Fibroblast of skin of scalp (primary cell): ENCODE measurements at regions not wholly inside any gene's neighbourhood (a gene's known extent, or its start where the extent isn't known, plus 50 kb on each side); places are given as distances from the start of the nearest gene placed in this dataset.

ENCODE experiments used
- DNase-seq: peaks from one replicate; pipeline ENCODE4 v3.0.0-alpha.2; 2013

DNA sequence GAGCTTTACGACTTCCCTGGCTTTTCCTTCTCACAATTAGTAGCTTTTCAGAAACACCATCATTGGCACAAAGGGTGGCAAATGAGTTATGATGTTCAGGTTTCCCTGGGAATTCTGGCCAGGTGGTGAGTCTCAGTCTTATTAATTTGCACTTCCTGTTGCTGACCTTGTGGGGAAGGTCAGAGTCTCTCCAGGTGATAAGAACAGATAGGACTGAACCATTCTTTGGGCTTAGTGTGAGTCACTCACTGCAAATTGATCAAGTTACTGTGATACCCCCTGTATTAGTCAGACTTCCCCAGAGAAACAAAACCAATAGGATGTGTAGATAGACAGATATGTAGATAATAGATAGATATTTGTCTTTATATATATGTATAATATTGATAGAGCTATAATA is 53.8 kb upstream of the RANBP3L start:
- DNase-seq = no peak

- no peak for DNase-seq
These were observed 55.2 kb upstream of the RANBP3L start for GRCh38 chr5:36356915-36357314.

DNA sequence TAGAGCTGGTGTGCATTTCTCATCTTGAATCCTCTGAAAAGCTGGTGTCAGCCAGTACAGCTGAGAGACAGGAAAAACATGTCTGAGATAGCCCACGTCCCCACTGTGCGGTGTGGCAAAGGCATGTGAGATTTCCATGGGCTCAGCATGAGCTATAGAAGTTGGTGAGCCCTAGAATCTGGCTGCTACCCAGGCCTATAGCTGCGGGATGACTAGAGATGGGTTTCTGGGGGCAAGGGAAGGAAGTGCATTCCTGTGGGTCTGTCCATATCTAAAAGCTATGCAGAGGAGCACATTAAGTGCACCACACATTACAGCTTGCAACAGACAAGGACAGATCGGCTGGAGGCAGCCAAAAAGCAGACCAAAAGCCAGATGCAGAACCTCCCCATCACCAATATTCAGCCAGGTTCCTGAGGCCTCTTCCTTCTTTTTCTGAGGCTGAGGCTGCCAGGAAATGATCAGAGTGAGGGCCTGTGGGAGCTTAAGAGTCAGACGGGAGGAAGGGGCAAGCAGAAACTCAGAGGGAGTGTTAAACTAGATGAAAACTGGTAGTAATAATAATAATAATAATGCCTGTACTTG is 55.8 kb upstream of the RANBP3L start:
- peak; percentile 97 for DNase-seq

DNA sequence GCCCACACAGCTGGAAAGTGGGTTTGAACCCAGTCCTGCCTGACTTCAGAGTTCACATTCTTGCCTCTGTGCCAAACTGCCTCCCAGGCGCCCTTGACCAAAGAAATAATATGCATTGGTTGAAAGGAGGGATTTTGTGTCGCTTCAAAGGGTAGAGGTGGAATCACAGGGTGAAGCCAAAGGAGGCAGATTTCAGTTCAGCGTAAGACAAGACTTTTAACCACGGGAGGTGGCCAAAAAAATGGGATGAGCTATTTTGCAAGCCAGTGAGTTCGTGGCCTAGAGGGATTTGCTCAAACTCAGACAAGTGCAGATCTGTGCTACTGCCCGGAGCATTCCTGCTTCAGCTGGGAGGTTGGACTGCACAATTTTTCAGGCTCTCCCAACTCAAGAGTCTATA is 57.6 kb upstream of the RANBP3L start:
- peak; percentile 40 for DNase-seq

GRCh38 chr5:36360307-36360706 is 58.6 kb upstream of the RANBP3L start:
- DNase-seq = no peak

- peak; percentile 90 for DNase-seq
These were observed 61.4 kb upstream of the RANBP3L start for GRCh38 chr5:36363101-36363500.

DNA sequence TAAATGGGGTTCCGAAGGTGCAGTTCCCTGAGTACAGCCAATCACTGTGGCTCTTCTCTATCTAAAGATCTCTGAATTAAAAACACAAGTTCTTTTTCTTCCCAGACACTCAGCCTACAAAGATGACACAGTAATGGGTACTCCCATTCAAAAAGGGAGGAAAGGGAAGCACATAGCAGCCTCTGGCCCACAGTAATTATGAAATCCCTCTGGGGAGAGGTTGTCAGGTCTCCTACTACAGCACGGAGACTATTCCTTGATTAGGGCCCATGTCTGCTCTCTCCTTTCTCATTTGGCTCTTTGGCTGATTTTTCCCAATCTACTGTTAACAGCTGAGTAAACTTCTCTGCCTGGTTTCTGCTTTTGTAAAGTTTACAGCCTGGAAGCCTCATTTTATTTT is 62.0 kb upstream of the RANBP3L start:
- peak; percentile 18 for DNase-seq

GRCh38 chr5:36364473-36364872 is 62.8 kb upstream of the RANBP3L start:
- DNase-seq = no peak

- no peak for DNase-seq
These were observed 64.2 kb upstream of the RANBP3L start for GRCh38 chr5:36365896-36366295.

- no peak for DNase-seq
These were observed 65.2 kb upstream of the RANBP3L start for GRCh38 chr5:36366883-36367282.

GRCh38 chr5:36367524-36367923 is 65.8 kb upstream of the RANBP3L start:
- DNase-seq = peak; percentile 52

- DNase-seq = peak; percentile 40
These were observed 67.6 kb upstream of the RANBP3L start for GRCh38 chr5:36369219-36369690.

DNA sequence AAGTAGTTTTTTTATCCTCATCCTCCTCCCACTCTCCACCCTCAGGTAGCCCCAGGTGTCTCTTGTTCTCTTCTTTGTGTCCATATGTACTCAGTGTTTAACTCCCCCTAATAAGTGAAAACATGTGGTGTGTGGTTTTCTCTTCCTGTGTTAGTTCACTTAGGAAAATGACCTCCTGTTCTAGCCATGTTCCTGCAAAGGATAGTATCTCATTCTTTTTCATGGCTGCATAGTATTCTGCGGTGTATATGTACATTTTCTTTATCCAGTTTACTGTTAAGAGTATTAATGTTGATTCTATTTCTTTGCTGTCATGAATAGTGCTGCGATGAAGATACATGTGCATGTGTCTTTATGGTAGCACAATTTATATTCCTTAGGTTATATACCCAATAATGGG is 68.4 kb upstream of the RANBP3L start:
- DNase-seq = no peak

DNA sequence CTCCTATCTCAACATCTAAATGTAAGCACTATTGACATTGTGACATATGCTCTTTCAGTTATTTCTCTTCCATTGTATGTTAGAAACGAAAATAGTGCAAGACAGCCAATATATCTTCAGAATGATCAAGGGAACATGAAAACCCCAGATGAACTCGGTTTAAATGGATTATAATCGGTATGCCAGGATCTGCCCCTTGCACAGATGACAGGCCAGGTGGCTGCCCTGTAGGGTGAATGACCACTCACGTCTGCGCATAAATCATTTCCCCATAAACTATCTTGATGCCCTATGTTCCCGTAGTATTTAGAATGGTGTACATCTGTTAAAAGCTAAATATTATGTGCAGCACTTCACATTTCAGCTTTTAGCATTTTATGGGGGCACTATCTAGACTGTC is 69.7 kb upstream of the RANBP3L start:
- no peak for DNase-seq

- DNase-seq = peak; percentile 74
These were observed 71.9 kb upstream of the RANBP3L start for GRCh38 chr5:36373527-36374086.

- DNase-seq = peak; percentile 86
These were observed 72.7 kb upstream of the RANBP3L start for GRCh38 chr5:36374266-36374862.

DNA sequence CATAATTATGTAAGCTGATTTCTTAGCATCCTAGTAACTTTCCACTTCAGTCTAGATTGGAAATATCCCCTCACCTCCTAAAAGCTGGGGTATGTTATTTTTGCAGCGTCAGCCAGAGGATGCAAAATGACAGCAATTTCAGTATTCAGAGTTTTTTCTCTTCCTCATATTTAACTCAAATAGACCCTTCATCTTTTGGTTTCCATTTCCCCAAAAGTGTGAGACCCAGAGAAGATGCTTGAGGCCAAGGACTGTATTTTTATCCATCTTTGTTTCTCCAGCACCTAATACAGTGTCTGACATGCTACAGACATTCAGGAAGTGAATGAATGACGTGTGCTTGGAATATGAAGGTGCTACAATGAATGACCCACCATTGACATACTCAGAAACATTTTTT is 75.5 kb upstream of the RANBP3L start:
- no peak for DNase-seq

DNA sequence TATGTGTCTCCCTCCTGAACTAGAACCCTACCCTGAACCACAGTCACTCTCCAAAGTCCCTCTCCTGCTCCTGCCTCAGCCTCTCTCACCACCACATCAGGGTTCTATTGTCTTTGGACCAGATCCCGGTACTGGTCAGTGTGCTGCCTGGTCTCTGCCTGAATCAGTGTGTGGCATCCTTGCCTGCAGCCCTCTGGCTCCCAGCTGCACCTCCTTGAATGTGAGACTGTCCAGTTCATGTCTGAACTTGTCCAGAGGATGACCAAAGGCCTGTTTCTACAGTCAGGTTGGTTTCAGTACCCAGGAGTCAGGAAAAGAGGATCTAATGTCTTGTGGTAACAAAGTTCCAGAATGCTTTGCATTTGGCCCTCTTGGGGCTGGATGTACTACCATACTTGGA is 76.8 kb upstream of the RANBP3L start:
- no peak for DNase-seq

DNA sequence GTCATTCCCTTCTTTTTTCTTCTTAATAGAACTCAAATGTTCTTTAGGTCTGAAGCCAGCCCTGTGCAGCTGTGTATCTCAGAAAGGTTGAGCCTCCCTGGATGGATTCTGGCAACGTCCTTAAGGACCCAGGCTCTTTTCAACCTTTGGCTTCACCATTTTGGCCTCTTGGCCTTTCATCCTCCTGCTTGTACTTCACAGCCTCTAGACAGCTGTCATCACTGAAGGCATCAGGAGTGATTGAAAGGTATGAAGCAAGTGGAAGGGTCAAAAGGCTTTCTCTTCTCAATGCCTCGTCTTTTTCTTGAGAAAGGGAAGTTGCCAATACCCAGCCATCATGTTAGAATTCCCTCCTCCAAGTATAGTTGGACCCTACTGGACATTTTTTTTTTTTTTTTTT is 81.2 kb upstream of the RANBP3L start:
- no peak for DNase-seq

DNA sequence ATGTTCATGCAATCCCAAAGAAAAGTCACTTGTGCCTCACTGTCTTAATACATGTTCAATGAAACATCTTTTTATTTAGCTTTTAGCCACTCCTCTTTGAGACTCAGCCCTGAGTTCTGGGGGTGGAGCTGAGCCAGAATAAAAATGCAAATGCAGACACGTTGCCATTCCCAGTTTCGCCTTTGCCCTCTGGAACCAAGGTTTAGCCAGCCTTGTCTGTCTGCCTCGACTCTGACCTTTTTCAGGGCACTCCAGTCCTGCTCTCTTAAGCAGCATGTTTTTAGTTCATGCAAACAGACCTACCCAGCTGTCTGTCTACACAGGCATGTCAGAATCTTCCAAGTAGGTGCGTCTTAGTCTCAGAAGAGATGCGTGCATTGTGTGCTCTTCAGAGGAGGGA is 82.2 kb upstream of the RANBP3L start:
- no peak for DNase-seq

DNA sequence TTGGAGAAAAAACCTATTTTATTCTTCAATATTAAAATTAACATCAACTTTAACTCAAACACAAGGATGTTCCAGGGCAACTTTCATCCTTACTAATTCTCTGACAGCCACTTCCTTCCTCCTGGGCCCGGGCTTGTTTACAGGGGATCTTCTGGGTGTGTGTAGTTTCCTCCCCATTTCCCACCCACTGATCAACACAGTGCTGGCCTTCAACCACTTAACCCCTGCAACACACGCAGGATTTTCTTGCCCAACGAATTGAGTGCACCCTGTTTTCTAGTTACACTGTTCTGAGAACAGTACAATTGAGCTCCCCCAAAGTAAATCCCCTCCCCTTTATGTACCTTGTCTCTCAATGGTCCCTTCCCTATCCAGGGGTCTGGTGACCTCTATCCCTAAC is 83.1 kb upstream of the RANBP3L start:
- no peak for DNase-seq

DNA sequence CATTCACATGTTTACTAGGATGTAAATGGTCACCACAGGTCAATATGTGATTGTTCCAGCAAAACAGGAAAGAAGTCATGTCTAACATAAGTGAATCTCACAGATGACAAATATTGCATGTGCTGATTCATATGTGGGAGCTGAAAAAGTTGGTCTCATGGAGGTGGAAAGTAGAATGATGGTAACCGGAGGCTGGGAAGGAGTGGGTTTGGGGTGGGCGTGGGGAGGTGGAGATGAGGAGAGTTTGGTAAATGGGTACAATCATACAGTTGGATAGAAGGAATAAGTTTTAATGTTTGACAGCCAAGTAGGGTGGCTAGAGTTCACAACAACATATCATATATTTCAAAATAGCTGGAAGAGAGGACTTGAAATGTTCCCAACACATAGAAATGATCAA is 83.8 kb upstream of the RANBP3L start:
- no peak for DNase-seq

DNA sequence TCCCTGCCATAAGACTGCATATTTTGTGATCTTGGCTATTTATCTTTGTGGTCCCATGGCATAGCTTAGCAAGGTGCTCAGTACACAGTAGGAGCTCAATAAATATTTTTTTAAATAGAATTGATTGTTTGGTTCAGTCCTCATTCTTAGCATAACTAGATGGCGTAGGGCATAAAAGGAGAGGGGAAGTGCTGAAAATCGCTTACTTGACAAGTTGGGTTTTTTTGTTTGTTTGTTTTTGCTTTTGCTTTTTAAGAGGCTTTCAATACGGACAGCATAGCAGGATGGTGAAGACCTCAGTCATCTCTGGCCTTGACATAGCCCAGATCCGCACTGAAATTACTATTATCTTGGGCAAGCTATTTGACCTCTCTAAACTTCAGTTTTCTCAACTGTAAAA is 86.6 kb upstream of the RANBP3L start:
- DNase-seq = no peak

DNA sequence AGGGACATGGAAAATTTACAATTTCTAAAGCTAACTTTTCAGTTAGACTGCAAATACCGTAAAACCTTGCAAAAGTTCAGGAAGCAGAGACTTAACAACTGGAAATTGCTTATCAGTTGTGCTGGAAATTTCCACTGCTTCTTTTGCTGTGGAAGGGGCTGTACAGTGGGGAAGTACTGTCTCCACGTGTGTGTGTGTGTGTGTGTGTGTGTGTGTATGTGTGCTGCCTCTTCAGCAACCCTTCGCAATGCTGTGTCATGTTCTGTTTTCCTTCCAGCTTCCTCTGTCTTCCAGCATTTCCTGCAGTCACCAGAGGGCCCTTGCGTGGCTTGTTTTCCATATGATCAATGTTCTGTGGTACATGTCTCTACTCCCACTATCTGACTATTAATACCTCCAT is 87.5 kb upstream of the RANBP3L start:
- DNase-seq = no peak

DNA sequence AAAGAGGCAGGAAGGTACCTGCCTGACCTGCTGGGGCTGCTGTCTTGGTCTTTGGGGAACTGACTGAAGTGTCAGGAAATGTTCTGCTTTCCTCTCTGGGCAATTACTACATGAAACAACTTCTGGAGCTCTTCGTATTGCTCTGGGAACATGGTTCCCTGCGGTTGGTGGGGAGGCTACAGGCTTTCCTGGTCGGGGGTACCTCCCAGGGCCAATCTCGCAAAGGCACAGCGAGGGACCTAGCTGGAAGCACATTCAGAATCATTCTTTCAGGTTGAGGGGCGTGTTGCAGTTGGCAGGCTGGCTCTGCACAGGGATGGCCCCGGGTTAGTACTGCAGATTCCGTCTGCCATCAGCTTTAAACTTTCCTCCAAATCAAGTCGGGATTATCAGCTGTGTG is 88.9 kb upstream of the RANBP3L start:
- no peak for DNase-seq
